Left ventricle myocardium inferior (tissue), 1 donor: ENCODE measurements at regions not wholly inside any gene's neighbourhood (a gene's known extent, or its start where the extent isn't known, plus 50 kb on each side); places are given as distances from the start of the nearest gene placed in this dataset.

Experiments
- DNase-seq: peaks from one replicate; pipeline ENCODE4 v3.0.0-alpha.2; 2020
- H3K27ac ChIP-seq: fragments of 200-600 bp; replicated peaks from 2 replicates; pipeline ENCODE4 v1.8.0; 2021
- H3K27me3 ChIP-seq: fragments of 200-600 bp; 2 replicates; pipeline ENCODE4 v1.8.0; 2021; ENCODE audit warnings: low read depth
- H3K36me3 ChIP-seq: fragments of 200-600 bp; 2 replicates; pipeline ENCODE4 v1.8.0; 2021
- H3K4me1 ChIP-seq: fragments of 200-600 bp; 2 replicates; pipeline ENCODE4 v1.8.0; 2021
- H3K4me3 ChIP-seq: fragments of 200-600 bp; 2 replicates; pipeline ENCODE4 v1.8.0; 2021; ENCODE audit warnings: mild to moderate bottlenecking, moderate library complexity
- H3K9me3 ChIP-seq: fragments of 200-600 bp; replicated peaks from 2 replicates; pipeline ENCODE4 v1.8.0; 2021
- intact Hi-C: fragments of 100-400 bp; cut with micrococcal nuclease; formaldehyde crosslinking; loops from one replicate; pipeline ENCODE4 v1.11.0; 2022
- TF ChIP-seq, protein P1 (sequence below): fragments of 200-600 bp; IDR thresholded peaks from 2 replicates; pipeline ENCODE4 v1.8.0; 2021; ENCODE audit warnings: antibody characterized with exemption, mild to moderate bottlenecking, borderline replicate concordance
- donor health status: DM: no; HTN: yes; CAD: no; lungs with severe emphysema.

DNA sequence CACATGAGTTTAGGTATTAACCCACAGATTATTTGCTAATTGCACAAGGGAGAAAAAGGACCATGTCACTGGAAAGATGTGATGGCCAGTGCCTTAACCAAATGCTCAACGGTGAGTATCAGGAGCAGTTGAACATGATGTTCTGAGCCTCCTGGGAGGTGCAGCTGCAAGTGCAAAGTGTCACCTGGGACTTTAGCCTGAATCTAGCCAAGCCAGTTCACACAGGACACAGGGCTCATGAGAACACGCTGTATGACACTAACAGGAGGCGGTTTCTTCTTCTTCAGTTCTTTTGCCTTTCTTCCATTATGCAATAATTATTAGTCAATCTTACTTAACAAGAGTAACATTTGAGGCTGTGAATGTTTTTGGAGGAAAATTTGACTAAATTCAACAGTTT lies 225.3 kb downstream of the THBS2 start:
- Histone ChIP-seq H3K36me3 (no peaks in the 10 kb centered on the region), H3K9me3 (no peaks in the 10 kb centered on the region), H3K27me3 (peaks cover 23% of the 10 kb centered on the region), H3K4me3 (no peak overlapping the region), H3K4me1 (no peaks in the 10 kb centered on the region), H3K27ac (no peak overlapping the region)
- DNase-seq = no peak
- TF ChIP-seq, protein P1, sequence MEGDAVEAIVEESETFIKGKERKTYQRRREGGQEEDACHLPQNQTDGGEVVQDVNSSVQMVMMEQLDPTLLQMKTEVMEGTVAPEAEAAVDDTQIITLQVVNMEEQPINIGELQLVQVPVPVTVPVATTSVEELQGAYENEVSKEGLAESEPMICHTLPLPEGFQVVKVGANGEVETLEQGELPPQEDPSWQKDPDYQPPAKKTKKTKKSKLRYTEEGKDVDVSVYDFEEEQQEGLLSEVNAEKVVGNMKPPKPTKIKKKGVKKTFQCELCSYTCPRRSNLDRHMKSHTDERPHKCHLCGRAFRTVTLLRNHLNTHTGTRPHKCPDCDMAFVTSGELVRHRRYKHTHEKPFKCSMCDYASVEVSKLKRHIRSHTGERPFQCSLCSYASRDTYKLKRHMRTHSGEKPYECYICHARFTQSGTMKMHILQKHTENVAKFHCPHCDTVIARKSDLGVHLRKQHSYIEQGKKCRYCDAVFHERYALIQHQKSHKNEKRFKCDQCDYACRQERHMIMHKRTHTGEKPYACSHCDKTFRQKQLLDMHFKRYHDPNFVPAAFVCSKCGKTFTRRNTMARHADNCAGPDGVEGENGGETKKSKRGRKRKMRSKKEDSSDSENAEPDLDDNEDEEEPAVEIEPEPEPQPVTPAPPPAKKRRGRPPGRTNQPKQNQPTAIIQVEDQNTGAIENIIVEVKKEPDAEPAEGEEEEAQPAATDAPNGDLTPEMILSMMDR = no peak
- intact Hi-C loops = no loop called here

DNA sequence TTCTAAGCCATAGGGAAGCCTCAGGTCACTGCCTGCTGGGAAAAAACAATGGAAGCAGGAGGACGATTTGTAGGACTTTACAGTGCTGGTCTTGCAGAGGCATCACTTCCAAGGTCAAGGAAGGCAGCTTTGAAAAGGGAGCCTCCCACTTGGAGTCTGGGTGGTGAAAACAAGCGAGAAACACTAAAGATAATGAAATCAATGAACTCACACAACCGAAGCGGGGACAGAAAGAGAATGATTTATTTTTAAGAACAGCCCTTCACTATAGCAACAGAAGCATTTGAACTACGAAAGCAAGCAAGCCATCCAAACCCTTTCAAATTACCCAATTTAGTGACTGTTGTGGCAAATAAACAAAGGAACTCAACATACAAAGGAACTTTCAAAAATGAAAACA lies 227.5 kb downstream of the THBS2 start:
- DNase-seq = no peak
- Histone ChIP-seq H3K9me3 (no peaks in the 10 kb centered on the region), H3K27me3 (peaks cover 21% of the 10 kb centered on the region), H3K4me3 (no peak overlapping the region), H3K36me3 (no peaks in the 10 kb centered on the region), H3K27ac (no peak overlapping the region), H3K4me1 (no peaks in the 10 kb centered on the region)
- intact Hi-C loops = no loop called here
- TF ChIP-seq, protein P1 = no peak

DNA sequence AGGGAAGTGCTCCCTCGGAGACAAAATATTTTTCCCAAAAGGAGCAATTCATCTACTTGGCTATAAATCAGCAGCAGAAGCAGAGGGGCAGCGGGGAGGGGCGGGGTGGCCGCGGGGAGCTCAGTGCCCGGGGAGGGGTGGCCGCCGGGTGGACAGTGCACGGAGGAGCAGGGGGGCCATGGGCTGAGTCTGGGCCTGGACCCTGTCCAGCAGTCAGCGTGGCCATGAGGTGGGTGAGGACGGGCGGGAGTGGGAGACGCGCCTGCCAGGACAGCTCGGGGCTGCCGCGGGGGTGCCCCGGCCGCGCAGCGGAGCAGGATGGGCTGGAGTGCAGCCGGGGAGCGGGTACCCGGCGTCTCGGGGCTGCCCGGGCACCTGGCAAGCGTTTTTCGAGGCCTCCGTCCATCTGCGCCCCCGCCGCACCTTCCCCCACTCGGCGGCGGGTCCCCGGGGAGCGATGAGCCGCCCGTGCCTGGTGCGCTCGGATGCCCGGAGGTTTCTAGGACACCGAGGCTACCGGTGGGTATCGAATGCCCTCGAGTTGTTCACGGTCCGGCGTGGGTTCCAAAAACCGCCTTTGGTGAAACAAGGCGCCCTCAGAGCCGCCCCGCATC lies 229.5 kb downstream of the THBS2 start:
- H3K27me3 ChIP-seq = peaks cover 17% of the 10 kb centered on the region
- H3K4me3 ChIP-seq = no peak overlapping the region
- TF ChIP-seq, protein P1 = no peak
- no peak for DNase-seq
- no peak overlapping the region for H3K27ac ChIP-seq
- no peaks in the 10 kb centered on the region for H3K9me3 ChIP-seq
- H3K36me3 ChIP-seq = no peaks in the 10 kb centered on the region
- intact Hi-C loops = no loop called here
- H3K4me1 ChIP-seq = no peaks in the 10 kb centered on the region

DNA sequence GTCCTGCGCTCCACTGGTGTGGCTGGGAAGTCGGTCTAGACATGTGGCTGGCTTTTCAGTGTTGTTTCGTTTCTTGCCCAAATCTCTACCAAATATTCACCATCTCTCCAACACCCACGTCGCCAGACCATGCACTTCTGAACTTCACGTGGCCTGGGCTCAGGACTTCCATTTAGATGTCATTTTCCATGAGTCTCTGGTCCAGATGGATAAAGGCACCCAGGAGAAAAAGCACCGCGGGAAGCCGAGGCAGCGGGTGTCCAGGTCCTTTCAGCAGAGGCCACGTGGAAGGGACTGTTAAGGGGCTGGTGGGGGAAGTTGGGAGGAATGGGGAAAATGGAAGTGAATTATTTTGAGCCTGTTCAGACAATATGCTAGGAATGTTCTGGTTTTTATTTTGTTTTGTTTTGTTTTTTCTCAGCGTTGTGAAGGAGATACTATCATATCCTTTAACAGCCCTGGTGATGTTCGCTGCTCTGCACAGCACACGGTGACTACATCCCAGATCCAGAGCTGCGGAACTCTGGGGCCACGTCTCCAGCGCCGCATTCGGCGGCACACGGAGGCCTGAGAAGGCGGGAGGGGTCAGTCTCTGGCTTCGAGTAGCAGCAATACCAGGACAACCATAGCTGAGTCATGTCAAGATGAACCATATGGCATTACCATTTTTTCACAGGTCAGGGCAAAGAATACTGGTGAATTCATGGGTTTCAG lies 230.3 kb downstream of the THBS2 start:
- TF ChIP-seq, protein P1 = no peak
- H3K27me3 ChIP-seq = peaks cover 17% of the 10 kb centered on the region

DNA sequence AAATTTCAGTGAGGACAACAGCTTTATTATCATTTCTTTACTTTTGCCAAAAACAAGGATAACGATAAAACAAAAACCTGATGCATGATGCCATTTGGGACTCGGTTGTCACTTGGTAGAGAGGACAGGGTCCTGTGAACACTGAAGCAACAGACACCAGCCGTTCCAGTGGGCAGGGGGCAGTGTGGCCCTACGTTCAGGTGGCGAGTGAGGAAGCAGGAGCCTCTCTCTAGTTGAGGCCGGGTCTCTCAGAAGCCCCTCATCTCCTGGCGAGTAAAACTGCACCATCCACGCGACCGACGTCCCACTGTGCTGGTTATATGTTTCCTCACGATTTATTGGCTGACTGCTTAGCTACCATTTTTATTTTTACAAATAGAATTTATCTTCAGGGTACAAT lies 231.6 kb downstream of the THBS2 start:
- no peaks in the 10 kb centered on the region for H3K4me1 ChIP-seq
- no peak overlapping the region for H3K4me3 ChIP-seq
- H3K36me3 ChIP-seq = no peaks in the 10 kb centered on the region
- peaks cover 10% of the 10 kb centered on the region for H3K9me3 ChIP-seq
- no peak overlapping the region for H3K27ac ChIP-seq
- peaks cover 26% of the 10 kb centered on the region for H3K27me3 ChIP-seq
- no peak for DNase-seq
- intact Hi-C loops = no loop called here
- TF ChIP-seq, protein P1 = no peak

More for the DNA sequence above, 230.3 kb downstream of the THBS2 start:
- Histone ChIP-seq H3K9me3 (no peaks in the 10 kb centered on the region), H3K36me3 (no peaks in the 10 kb centered on the region), H3K4me1 (no peaks in the 10 kb centered on the region), H3K4me3 (no peak overlapping the region), H3K27ac (no peak overlapping the region)
- intact Hi-C loops = no loop called here
- no peak for DNase-seq
